Endothelial cell of umbilical vein (primary cell): ENCODE measurements at regions not wholly inside any gene's neighbourhood (a gene's known extent, or its start where the extent isn't known, plus 50 kb on each side); places are given as distances from the start of the nearest gene placed in this dataset.
A peak's percentile ranks its signal among the peaks of the same experiment; 100 is the strongest.

Source experiments
- BruUV-seq: library from RNA; stranded (reverse); fragments of 400-500 nt; replicated peaks from 2 replicates; lab custom pipeline; 2021; lab: Mats Ljungman, UMichigan
- CTCF ChIA-PET: fragments of 300-600, 350-600 bp; sonication (Branson Sonifier 250); formaldehyde crosslinking; loops from one replicate; lab custom pipeline; 2021; ENCODE audit warnings: antibody characterized with exemption, inconsistent platforms; lab: Charles Lee
- POLR2A ChIA-PET: fragments of 300-600, 350-600 bp; sonication (Branson Sonifier 250); formaldehyde crosslinking; loops from one replicate; lab custom pipeline; 2021; ENCODE audit warnings: antibody characterized with exemption, inconsistent platforms; lab: Charles Lee
- DNase-seq: peaks from one replicate; pipeline ENCODE4 v3.0.0-alpha.2; 2011; ENCODE audit warnings: low read depth, low spot score
- FAIRE-seq: peaks from 2 replicates; lab custom pipeline; 2011; peaks lifted over from hg19 to GRCh38; lab: Jason Lieb, UNC
- H2AFZ ChIP-seq: 2 replicates; pipeline ENCODE4 v1.6.0; 2012; ENCODE audit warnings: low read depth, low read length, control low read depth, inconsistent platforms
- H3K27ac ChIP-seq: 2 replicates; pipeline ENCODE4 v1.5.1; 2011; ENCODE audit warnings: low read depth, mild to moderate bottlenecking, control low read depth, low read length, moderate library complexity; ENCODE audit not compliant: insufficient read depth
- H3K27me3 ChIP-seq, 2 experiments: 2 replicates each; pipeline versions ENCODE4 v1.6.0 to v1.6.1; 2011; ENCODE audit warnings: low read length in 2 of 2, mixed read lengths in 1 of 2; ENCODE audit not compliant: control insufficient read depth in 2 of 2, insufficient read depth in 2 of 2
- H3K36me3 ChIP-seq, 2 experiments: 2 replicates in 1 of 2; 3 replicates in 1 of 2; pipeline ENCODE4 v1.5.1; 2011; ENCODE audit warnings: low read length in 2 of 2, mild to moderate bottlenecking in 1 of 2, moderate library complexity in 1 of 2; ENCODE audit not compliant: control insufficient read depth in 2 of 2, insufficient read depth in 2 of 2; ENCODE audit errors: extremely low read depth in 1 of 2
- H3K4me1 ChIP-seq: 3 replicates; pipeline ENCODE4 v1.5.1; 2011; ENCODE audit warnings: mild to moderate bottlenecking, low read length; ENCODE audit not compliant: control insufficient read depth, insufficient read depth; ENCODE audit errors: extremely low read depth
- H3K4me2 ChIP-seq: 2 replicates; pipeline ENCODE4 v1.6.1; 2011; ENCODE audit warnings: low read length, control low read depth, mixed read lengths; ENCODE audit not compliant: insufficient read depth
- H3K4me3 ChIP-seq, 3 experiments: fragments of 200-600 bp in 1 of 3; sonication (generic), shearing (Covaris generic) in 1 of 3; replicated peaks in 1 of 3; 2 replicates each; pipeline ENCODE4 v1.5.1; 2011 to 2016; ENCODE audit warnings: control low read depth in 3 of 3, low read length in 3 of 3, mild to moderate bottlenecking in 2 of 3, inconsistent platforms in 1 of 3, low read depth in 1 of 3, moderate library complexity in 1 of 3; ENCODE audit not compliant: insufficient read depth in 1 of 3
- H3K79me2 ChIP-seq: 2 replicates; pipeline ENCODE4 v1.6.0; 2012; ENCODE audit warnings: low read length, inconsistent platforms; ENCODE audit not compliant: control insufficient read depth, insufficient read depth
- H3K9ac ChIP-seq: replicated peaks from 2 replicates; pipeline ENCODE3; 2011; ENCODE audit warnings: low read length, control low read depth; ENCODE audit not compliant: insufficient read depth; ENCODE audit errors: extremely low read depth
- H3K9me1 ChIP-seq: replicated peaks from 3 replicates; pipeline ENCODE4 v1.6.0; 2011; ENCODE audit warnings: mild to moderate bottlenecking, low read length; ENCODE audit not compliant: control insufficient read depth, insufficient read depth; ENCODE audit errors: extremely low read depth
- H3K9me3 ChIP-seq: replicated peaks from 2 replicates; pipeline ENCODE4 v1.5.1; 2012; ENCODE audit warnings: low read length, inconsistent platforms; ENCODE audit not compliant: control insufficient read depth, insufficient read depth
- H4K20me1 ChIP-seq: replicated peaks from 2 replicates; pipeline ENCODE3; 2011; ENCODE audit warnings: mild to moderate bottlenecking, low read length; ENCODE audit not compliant: control insufficient read depth, insufficient read depth; ENCODE audit errors: extremely low read depth
- EZH2 ChIP-seq: IDR thresholded peaks from 2 replicates; pipeline ENCODE4 v1.6.1; 2012; ENCODE audit warnings: borderline replicate concordance, low read depth, mild to moderate bottlenecking, moderate library complexity, low read length, inconsistent platforms; ENCODE audit not compliant: severe bottlenecking
- GATA2 ChIP-seq: IDR thresholded peaks from 2 replicates; pipeline ENCODE4 v1.7.0; 2011; ENCODE audit warnings: low read depth, mild to moderate bottlenecking, moderate library complexity, mixed read lengths, low read length; ENCODE audit not compliant: insufficient read length, insufficient read depth
- JUN ChIP-seq: IDR thresholded peaks from 2 replicates; pipeline ENCODE4 v1.6.1; 2011; ENCODE audit warnings: borderline replicate concordance, low read depth; ENCODE audit not compliant: insufficient read length, insufficient read depth
- MAX ChIP-seq: IDR thresholded peaks from 2 replicates; pipeline ENCODE4 v1.6.1; 2011; ENCODE audit not compliant: insufficient read depth, insufficient read length
- POLR2AphosphoS5 ChIP-seq: IDR thresholded peaks from 2 replicates; pipeline ENCODE4 v1.6.1; 2012; ENCODE audit warnings: low read depth, mild to moderate bottlenecking, control low read depth, low read length, moderate library complexity; ENCODE audit not compliant: insufficient read depth
- dilution Hi-C: fragments of 300-500 bp; cut with MboI; formaldehyde crosslinking; loops from one replicate; pipeline ENCODE4 v1.15.0; 2019; ENCODE audit warnings: low sequenced_read_pairs; ENCODE audit not compliant: extremely low pct_ligation_motif_present
- intact Hi-C: fragments of 100-400 bp; cut with micrococcal nuclease; formaldehyde crosslinking; loops from one replicate; pipeline ENCODE4 v1.10.0; 2022

- no peak for TF ChIP-seq EZH2
- peak; percentile 16 for TF ChIP-seq GATA2
- TF ChIP-seq POLR2AphosphoS5: peak; percentile 57
- peak; percentile 10 for TF ChIP-seq JUN
- Histone ChIP-seq H3K36me3 (no peaks in the 10 kb centered on the region), H3K4me2 (peak overlapping the region; percentile 37), H3K9me1 (peaks cover 2% of the 10 kb centered on the region), H3K27ac (peak overlapping the region; percentile 71), H2AFZ (no peak overlapping the region), H3K4me3 (no peak overlapping the region), H3K4me1 (peaks cover 25% of the 10 kb centered on the region), H3K9me3 (no peaks in the 10 kb centered on the region), H4K20me1 (no peaks in the 10 kb centered on the region), H3K79me2 (no peaks in the 10 kb centered on the region), H3K27me3 (no peaks in the 10 kb centered on the region), H3K9ac (peak overlapping the region; percentile 7)
- DNase-seq (peak; percentile 77), FAIRE-seq (peak; percentile 58)
- ChIA-PET CTCF (interaction anchor here (0.7 to 3.0 kb wide), 5 partner anchors 21 to 568 kb away, joined by 3 to 10 read pairs (median 3); partner anchors contain the start of gene PDE3A), POLR2A (no interaction called here)
- TSS peak; percentile 83 for BruUV-seq
- intact Hi-C loops (loop anchor here (2.0 to 10.0 kb wide), 3 partner anchors 43 to 225 kb away; no protein-coding TSS in a partner anchor), dilution Hi-C loops (no loop called here)
Observed at GRCh38 chr12:19799895-19800602, 360.8 kb downstream of the AEBP2 start.

GRCh38 chr12:19800884-19801283, 361.6 kb downstream of the AEBP2 start:
- TF ChIP-seq MAX (no peak), POLR2AphosphoS5 (peak; percentile 32), JUN (peak; percentile 27), GATA2 (peak; percentile 89)
- no peaks in the 10 kb centered on the region for H4K20me1 ChIP-seq
- BruUV-seq: no TSS peak
- CTCF ChIA-PET: interaction anchor here (0.6 to 3.0 kb wide), 6 partner anchors 18 to 643 kb away, joined by 3 to 10 read pairs (median 3); partner anchors contain the start of gene PDE3A
- H3K4me3 ChIP-seq: no peak overlapping the region
- H3K27ac ChIP-seq: peak overlapping the region; percentile 71
- dilution Hi-C loops: no loop called here
- H3K9ac ChIP-seq: peak overlapping the region; percentile 7
- no peaks in the 10 kb centered on the region for H3K79me2 ChIP-seq
- H2AFZ ChIP-seq: no peak overlapping the region
- peaks cover 25% of the 10 kb centered on the region for H3K4me1 ChIP-seq
- FAIRE-seq: peak; percentile 66
- intact Hi-C loops: loop anchor here (2.0 to 10.0 kb wide), 3 partner anchors 44 to 226 kb away; no protein-coding TSS in a partner anchor
- DNase-seq: peak; percentile 91
- H3K9me3 ChIP-seq: no peaks in the 10 kb centered on the region
- peaks cover 2% of the 10 kb centered on the region for H3K9me1 ChIP-seq
- H3K4me2 ChIP-seq: peak overlapping the region; percentile 37
- no peaks in the 10 kb centered on the region for H3K36me3 ChIP-seq
- POLR2A ChIA-PET: no interaction called here
- no peaks in the 10 kb centered on the region for H3K27me3 ChIP-seq
